Urothelium cell line (cell line): ENCODE measurements at regions not wholly inside any gene's neighbourhood (a gene's known extent, or its start where the extent isn't known, plus 50 kb on each side); places are given as distances from the start of the nearest gene placed in this dataset.
"Not testable (repeated sequence)": the region's sequence is repeated elsewhere in the genome, so short reads cannot be mapped to it uniquely, and the experiment has no call there.

Experiments
- DNase-seq: peaks from one replicate; pipeline ENCODE4 v3.0.0; 2011; ENCODE audit warnings: low spot score, mixed read lengths
- FAIRE-seq: peaks from 2 replicates; lab custom pipeline; 2011; peaks lifted over from hg19 to GRCh38; lab: Jason Lieb, UNC

DNA sequence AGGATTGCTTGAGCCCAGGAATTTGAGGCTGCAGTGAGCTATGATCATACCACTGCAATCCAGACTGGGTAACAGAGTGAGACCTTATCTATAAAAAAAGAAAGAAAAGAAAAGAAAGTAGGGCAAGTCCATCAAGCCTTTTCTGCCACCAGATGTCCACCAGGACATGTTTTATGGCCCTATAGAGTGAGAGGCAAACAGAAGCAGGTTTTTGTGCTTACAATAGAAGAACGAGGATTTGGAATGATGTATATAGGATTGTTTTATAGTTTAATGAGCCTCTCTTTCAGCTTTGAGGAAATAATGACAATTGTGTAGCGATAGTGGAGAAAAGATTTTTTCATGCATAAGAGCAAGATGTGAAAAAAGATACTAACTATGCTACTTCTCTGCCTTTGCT is 480.5 kb downstream of the KLF12 start:
- FAIRE-seq, result no peak
- no peak for DNase-seq

DNA sequence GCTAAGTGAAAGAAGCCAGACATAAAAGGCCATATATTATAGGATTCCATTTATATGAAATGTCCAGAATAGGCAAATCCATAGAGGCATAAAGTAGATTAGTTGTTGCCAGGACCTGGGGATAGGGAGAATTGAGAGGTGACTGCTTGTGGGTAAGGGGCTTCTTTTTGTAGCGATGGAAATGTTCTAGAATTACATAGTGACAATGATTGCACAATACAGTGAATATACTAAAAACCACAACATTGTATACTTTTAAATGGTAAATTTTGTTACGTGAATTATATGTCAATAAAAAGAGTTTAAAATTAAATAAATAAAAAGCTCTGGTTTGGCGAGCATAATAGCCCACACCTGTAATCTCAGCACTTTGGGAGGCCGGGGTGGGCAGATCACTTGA is 486.8 kb downstream of the KLF12 start:
- FAIRE-seq (no peak), DNase-seq (no peak)

DNA sequence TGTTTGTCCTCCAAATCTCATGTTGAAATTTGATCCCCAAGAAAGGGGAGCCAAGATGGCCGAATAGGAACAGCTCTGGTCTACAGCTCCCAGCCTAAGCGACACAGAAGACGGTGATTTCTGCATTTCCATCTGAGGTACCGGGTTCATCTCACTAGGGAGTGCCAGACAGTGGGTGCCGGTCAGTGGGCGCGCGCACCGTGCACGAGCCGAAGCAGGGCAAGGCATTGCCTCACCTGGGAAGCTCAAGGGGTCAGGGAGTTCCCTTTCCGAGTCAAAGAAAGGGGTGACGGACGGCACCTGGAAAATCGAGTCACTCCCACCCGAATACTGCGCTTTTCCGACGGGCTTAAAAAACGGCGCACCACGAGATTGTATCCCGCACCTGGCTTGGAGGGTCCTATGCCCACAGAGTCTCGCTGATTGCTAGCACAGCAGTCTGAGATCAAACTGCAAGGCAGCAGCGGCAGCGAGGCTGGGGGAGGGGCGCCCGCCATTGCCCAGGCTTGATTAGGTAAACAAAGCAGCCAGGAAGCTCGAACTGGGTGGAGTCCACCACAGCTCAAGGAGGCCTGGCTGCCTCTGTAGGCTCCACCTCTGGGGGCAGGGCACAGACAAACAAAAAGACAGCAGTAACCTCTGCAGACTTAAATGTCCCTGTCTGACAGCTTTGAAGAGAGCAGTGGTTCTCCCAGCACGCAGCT is 493.6 kb downstream of the KLF12 start:
- not testable (repeated sequence) for DNase-seq, FAIRE-seq

DNA sequence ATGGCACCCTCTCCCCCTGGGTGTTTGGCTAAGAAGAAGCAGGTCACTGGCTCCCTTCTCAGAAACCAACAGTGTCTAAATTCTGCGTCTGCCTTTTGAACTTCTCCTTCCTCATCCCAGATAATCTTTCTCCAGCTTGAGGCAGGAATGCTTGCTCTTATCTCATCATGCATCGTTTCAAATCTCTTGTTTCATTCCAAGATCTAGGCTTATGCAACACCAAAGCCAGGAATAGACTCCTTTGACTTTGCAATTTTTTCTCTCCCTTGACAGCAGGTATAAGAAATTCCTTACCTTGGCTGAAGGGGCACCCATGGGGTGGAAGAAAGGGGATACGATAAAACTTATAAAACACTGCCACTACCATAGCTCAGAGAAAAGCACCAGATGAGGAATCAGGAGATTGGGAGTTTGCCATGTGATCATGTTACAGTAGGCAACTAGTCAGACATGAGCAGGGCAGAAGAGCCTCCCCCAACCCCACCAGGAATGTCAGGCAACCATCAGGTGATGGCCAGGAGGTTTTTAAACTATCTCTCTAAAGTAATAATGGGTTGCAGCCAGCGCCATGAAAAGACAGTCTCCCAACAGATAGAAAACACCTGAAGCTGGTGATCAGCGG is 498.9 kb downstream of the KLF12 start:
- no peak for FAIRE-seq

DNA sequence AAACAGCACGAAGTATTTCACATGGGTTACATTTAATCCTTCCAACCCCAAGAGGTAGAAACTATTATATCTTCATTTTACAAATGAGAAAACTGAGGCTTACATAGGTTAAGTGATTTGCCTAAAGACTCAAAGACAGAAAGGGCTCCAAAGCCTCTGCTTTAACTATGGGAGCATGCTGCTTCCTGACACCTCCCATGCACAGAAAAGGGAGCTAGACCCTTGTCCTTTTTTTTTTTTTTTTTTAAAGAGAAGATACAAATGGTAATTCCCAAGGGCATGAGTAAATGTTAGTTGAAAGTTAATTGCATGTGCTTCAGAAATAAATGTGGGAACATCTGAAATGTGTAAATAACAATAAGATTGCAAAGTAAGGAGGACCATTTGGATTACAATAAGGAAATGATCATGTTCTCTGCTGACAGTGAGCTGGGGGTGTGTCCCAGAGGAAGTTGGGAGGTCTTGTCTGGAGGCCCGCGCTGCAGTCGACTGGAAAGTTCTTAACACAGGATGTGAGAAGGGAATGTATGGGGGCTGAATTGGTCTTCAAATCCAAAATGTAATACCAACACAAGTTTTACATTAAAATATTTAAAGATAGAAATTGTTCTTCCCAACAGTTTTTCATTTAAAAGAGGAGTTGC is 500.3 kb downstream of the KLF12 start:
- DNase-seq (no peak), FAIRE-seq (no peak)

More for the DNA sequence above, 498.9 kb downstream of the KLF12 start:
- no peak for DNase-seq

DNA sequence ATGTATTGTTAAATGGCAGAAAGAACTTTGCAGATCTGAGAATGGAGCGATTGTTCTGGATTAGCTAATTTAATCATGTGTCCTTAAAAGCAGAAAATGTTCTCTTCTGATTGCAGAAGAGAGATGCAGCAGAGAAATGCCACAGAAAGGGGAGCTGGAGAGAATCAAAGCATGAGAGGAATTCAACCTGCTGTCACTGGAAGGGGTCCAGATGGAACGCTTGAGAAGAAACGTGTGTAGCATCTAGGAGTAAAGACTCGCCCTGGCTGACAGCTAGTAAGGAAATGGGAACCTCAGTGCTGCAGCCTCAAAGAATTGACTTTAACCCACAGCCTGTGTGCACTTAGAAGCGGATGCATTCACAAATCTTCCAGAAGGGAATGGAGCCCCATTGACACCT is 502.8 kb downstream of the KLF12 start:
- FAIRE-seq, result no peak
- DNase-seq, result no peak

DNA sequence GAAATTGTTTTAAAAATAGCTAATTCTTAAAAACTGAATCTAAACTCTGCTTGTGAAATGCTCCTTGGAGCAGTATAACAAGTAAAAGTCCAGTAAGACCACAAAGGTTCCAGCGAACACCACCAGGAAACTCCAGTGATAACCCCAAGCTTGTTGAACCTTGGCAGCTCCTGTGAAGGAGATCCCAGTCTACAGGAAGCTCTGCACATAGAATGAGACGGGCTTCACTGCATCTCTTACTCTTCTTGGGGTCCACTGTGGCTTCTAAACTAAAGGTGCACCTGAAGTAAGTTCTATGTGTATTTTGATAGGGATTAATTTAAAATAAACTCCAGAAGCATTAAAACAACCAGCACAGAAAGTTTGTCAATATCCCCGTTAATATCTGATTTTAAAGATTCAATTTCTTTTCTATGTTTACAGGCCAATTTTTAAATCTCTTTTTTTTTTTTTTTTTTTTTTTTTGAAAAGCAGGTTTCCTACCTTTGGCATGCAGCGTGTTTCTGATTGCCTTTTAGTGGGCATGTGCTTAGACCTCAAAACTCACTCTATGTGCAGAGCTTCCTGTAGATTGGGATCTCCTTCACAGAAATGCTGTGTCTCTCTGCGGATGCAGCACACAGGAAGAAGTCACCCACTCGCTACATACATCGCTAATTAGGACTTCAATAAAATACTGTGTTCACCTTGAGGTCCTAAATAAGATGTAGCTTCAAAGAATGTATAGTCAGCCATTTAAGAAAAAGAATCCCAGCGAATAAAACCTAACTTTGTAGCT is 508.5 kb downstream of the KLF12 start:
- FAIRE-seq, result no peak
- DNase-seq, result no peak

DNA sequence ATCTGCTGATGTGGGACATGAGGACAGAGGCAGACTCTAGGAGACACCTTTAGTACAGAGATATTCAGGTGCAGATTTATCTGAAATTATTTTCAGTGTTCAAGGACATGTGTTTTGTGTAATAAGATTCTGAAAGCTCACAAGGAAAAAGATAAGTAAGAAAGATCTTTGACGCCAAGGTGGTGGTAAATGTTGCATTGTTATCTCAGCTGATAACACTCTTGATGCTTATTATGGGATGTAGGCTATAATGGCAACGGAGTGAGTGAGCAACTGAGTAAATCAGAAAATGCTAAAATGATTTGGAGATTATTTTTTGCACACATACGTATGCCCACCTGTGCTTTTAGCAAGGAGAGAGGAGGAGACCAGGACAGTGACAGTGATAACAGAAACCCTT is 510.9 kb downstream of the KLF12 start:
- DNase-seq (no peak), FAIRE-seq (no peak)

DNA sequence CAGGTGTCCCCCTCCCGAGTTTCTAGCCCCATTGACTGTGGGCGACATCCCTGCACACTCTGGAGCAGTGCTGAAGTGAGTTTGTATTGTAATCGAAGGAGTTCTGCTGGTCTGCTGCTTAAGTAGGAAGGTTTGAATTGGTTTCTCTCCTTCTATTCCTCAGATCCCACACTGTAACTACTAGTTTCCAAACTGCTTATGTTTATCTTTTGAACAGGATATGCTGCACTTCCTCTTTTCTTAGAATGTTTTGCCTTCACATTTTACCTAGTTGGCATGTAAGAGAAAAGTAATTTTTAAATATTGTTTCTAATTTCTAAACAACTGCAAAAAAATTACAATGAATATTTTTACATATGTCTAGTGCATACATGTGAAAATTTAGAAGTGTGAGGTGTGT is 511.8 kb downstream of the KLF12 start:
- DNase-seq, result no peak
- FAIRE-seq, result no peak

DNA sequence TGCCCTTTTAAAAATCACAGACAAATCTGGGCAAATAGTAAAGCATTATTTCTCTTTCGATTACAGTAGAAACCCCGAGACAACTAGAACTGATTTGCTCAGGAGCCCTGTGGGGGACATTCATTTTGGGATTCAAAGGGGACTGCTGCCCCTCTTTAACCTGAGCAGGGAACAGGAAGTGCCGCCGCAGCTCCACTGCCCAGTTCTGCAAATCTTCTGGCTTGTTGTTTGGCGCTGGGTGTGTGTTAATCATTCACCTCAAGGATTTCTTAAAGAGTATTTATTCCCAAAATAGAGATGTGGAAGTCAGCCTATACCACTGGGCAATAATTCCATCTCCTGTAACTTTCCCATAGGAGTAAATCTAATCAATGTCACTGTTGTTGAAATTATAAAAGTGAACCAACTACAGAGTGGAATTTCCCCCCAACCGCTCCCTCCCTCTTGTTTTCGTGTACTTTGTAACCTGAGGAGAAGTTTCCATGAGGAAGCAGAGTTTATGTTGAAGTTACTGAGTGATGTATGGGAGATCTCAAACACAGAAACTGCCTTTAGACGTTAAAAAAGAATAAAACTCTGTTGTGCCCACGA is 515.8 kb downstream of the KLF12 start:
- no peak for FAIRE-seq

DNA sequence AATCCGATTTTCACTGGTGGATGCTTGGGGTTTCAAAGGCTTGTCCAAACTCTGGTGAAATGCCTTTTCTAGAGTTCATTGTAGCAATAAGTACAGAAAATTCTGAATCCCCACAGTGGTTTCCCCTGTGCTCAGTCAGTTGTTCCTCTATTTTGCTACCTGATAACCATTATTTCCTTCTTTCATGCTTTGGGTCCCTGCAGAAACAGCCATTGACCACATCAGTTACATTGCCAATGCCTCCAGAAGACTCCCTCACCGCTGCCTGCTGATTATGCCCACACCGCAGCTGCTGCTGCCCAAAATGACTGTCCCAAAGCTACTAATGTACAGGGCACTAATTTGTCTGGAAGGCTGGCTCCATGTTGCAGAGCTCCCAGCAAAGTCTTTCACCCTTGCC is 517.3 kb downstream of the KLF12 start:
- FAIRE-seq, result no peak

More for the DNA sequence above, 515.8 kb downstream of the KLF12 start:
- no peak for DNase-seq

DNA sequence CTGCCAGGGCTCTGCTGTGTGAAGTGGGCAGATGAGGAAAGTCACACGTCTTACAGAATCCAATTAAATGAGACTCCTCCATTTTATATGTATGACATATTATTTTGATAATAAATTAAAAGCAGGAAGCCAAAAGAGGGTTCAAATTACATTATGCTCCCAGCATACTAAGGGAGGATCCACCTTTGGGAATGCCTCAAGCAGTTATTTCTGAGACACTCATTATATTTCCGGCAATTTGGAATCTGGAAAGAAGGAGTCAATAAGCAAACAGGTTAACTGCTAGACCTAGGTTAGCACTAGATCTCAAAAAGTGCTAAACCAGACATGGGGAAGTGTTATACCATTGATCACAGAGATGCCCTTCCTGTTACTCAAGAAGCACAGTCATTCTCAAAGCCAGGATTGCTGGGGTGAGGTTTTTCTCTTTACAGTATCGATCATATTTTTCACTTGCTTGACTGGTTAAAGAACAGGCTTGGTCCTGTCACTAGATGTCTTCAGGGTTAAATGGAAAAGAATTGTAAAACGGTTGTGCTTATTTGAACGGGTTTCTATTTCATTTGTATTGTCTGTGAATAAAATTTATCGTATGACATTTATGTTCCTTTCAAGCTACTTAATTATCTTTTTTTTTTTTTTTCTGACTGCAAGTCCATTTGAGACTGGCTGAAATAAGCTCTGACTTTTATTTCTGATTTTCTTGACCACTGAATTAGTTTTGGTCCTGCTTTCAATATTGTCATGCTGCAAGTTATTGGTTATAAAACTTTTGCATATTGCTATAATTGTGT is 523.2 kb downstream of the KLF12 start:
- FAIRE-seq, result no peak
- DNase-seq, result no peak

More for the DNA sequence above, 517.3 kb downstream of the KLF12 start:
- no peak for DNase-seq

DNA sequence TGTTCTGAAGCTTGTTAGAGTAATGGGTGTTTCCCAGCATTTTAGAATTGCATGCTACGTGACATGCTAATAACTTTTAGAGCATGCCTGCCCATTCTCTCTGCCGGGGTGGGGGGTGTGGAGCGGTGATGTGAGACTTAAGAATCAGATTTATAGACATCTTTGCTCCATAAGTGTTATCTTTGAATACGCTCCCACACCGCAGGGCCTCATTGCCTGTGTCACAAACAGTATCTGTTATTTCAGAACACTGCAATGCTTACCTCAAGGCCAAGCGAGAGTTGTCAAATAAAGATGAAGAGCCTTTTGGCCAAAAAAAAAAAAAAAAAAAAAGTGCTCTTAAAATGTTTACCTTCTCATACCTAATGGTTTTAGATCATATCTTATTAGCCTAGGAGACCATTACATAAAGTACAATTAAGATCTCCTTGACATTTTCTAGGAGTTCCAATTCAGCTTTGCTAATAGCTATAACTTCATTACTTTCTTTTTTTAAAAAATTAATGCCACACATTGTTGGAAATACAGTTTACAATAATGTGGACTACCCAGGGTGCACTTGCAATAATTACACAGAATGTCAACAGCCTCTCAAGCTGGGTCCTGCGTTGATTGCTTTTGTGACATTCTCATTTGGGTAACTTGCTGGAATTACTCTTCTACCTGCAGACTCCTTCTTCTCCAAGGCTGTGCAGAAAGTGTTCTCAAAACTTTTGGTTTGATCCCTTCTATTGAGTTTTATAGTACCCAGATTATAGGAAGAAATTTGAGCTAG is 525.3 kb downstream of the KLF12 start:
- FAIRE-seq (no peak), DNase-seq (no peak)

DNA sequence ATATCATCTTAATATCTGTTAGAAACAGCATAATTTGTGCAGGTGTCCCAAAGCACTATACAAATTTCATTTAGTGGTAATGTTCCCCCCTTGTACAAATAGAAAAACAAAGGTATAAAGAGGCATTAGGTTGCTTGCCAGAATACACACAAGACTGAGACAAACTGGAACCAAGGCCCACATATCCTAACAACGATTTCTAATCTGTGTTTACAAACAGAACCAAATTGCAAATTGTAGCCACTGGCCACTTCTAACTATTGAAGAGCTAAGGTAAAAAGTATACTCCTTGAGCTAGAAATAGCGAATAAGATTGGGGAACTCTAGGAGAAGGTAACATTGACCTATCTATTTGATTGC is 526.1 kb downstream of the KLF12 start:
- no peak for DNase-seq
- FAIRE-seq, result no peak

DNA sequence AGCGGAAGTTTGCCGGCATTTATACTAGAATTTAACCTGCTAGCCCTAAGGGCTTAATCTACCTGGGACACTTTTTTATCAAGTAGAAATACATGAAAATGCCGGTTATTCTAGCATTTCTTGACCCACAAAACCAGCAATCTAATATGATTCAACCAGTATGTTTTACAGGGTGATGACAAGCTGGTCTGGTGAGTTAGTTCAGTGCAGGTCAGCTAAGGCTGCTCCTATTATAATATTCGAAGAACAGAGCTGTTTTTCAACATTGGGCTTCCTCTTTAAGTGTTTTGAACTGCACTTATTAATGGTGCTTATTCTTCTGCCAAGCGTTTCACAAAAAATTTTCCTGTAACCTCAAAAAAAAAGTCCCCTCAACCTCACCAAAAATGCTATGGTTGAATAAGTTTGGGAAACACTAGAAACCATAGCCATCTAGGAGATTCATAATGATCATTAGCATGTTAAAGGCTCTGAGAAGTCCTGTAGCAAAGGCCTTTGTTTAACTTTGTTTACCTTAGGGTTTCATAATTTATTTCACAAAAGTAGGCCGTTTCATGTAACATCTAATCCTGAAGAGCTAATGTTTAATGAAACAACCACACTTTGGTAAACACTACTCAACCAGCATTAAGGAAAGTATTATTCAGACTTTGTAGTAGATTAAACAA is 526.6 kb downstream of the KLF12 start:
- FAIRE-seq, result no peak
- no peak for DNase-seq

DNA sequence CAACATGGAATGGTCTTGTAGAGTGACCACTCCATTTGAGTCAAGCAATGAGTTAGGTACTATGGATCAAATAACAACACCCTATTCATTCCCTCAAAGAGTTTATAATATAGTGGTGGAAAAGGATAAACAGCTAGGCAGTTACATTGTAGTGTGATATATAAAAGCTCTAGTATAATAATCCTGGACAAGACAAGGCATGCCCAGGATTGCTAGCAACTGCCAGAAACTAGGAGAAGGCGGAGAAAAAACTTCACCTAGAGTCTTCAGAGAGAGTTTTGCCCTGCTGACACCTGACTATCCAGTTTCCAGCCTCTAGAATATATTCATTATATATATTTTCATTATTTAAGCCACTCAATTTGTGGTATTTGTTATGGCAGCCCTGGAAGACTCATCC is 530.6 kb downstream of the KLF12 start:
- no peak for DNase-seq
- no peak for FAIRE-seq

DNA sequence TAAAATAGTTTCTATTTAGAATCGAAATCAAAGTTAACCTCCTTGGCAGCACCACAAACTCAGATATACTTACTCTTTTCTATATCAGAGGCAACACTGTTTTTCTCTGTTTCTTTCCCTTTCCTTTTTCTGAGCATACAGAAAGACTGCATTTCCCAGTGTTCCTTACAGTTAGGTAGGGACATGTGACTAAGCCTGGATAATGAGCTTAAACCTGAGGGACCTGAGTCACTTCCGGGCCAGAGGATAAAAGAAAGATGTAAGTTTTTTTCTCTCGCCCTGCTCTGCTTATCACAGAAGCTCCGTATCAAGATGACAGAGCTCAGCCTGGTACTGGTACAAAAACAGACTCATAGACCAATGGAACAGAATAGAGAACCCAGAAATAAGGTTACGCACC is 531.9 kb downstream of the KLF12 start:
- DNase-seq, result peak; percentile 20
- FAIRE-seq, result no peak

DNA sequence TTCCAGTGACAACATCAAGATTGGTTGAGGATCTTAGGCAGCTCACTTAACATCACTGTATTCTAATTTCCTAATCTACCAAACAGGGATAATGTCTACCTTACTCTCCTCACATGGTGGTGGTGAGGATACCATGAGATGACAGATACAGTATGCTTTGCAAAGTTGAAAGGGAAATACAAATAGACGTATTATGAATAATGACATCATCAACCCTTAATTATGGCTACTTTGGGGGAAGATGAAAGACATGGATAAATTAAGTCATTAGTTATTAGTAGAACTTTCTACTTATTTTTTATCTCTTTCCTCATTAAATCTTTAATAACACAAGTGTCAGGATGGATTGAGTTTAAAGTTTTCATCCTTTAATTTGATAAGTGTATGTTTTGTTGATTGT is 532.5 kb downstream of the KLF12 start:
- DNase-seq (no peak), FAIRE-seq (no peak)
